GM18520 (cell line): ENCODE measurements at regions not wholly inside any gene's neighbourhood (a gene's known extent, or its start where the extent isn't known, plus 50 kb on each side); places are given as distances from the start of the nearest gene placed in this dataset.
"Not testable (repeated sequence)": the region's sequence is repeated elsewhere in the genome, so short reads cannot be mapped to it uniquely, and the experiment has no call there.

ENCODE experiments used
- ATAC-seq: cut with Tn5 transposase; IDR thresholded peaks from one replicate; pipeline ENCODE4 v1.9.1; 2021; ENCODE audit not compliant: unreplicated experiment

- not testable (repeated sequence) for ATAC-seq
Observed at GRCh38 chr2:18266699-18267098, 293.8 kb downstream of the RDH14 start.

- no peak for ATAC-seq
Observed at GRCh38 chr2:18265614-18266586, 294.6 kb downstream of the RDH14 start.

- ATAC-seq = no peak
Observed at GRCh38 chr2:18262601-18263000, 297.9 kb downstream of the RDH14 start.

DNA sequence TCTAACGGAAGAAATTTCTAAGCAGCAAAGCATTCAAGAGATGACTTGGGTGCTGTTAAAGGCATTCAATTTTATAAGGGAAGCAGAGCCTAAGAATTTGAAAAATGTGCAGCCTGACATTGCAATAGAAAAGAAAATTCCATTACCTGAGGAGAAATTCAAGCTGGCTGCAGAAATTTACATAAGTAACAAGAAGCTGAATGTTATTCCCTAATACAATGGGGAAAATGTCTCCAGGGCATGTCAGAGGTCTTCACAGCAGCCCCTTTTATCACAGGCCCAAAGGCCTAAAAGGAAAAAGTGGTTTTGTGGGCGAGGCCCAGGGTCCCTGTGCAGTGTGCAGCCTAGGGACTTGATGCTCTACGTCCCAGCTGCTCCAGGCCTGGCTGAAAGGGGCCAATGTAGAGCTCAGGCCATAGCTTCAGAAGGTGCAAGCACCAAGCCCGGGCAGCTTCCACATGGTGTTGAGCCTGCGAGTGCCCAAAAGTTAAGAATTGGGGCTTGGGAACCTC, 306.7 kb downstream of the RDH14 start:
- no peak for ATAC-seq

DNA sequence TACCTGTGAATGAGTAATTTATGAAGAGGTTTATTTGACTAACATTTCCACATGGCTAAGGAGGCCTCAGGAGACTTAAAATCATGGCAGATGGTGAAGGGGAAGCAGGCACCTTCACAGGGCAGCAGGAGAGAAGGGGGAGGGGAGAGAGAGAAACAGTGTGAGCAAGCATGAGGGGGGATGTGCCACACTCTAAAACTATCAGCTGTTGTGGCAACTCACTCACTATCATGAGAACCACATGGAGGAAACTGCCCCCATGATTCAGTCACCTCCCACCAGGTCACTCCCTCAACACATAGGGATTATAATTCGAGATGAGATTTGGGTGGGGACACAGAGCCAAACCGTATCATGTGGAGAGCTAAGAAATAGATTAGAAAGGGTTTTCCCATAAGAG, 309.0 kb downstream of the RDH14 start:
- no peak for ATAC-seq

DNA sequence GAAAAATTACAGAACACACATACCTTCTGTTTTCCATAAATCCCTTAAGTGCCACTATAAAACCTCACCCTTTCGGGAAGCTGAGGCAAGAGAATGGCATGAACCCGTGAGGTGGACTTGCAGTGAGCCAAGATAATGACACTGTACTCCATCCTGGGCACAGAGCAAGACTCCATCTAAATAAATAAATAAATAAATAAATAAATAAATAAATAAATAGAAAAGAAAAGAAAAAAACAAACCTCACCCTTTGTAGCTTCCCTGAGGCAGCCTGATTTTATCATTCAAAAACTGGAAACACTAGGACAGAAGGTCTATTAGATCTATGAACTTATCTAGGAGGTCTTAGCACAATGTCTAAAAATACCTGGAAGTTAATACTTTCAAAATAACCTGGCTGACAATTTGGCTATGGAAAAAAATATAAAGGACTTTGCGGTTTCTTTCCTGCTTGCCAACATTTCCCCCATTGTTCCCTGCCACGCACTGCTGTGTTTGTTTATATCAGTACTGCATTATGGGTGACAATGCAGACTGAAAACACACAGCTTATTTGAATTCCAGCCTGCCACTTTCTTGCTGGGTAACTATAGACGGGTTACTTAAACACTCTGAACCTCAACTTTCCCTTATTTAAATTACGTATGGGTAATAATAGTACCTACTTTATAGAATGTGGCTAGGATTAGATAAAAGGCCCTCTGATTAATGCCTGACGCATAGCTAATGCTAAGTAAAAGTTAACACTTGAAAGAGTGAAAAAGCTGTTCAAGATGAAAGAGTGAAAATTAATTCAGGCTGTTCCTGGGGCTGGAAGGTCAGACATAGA, 313.0 kb downstream of the RDH14 start:
- no peak for ATAC-seq

DNA sequence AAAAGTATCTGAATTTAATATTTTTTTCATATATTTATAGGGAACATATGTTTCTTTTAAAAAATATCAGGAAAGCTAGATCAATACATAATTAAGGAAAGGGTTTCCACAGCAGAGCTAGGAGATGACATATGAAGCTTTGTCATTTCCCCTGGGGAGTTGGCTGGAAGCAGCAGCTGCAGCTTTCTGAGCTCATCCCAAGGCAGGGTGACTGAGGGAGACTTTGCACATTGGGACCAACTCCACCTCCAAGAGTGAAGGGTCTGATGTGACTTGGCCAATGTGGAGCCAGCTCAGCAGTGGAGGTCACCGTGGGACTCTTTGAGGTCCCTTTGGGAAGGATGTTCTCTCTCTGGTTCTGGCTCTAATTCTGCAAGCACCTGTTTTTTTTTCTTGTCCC, 315.1 kb downstream of the RDH14 start:
- ATAC-seq = no peak

GRCh38 chr2:18244845-18245244, 315.6 kb downstream of the RDH14 start:
- no peak for ATAC-seq

DNA sequence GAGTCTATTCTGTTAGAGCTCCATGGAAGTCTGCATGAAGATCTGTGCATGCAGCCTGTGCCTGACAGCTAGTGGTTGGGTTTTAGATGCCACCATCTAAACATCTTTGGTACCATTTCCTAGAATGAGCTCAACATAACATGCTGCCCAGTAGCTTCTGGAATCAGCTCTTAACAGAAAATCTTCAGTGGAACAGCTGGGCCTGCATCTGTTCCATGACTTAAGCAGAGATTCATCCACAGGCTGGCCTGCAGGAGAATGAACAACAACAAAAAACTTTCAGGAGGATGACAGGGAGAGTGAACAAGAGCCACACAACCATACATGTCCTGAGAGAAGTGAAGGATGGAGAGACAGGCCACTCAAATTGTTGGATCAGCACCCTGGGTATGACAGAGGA, 316.6 kb downstream of the RDH14 start:
- no peak for ATAC-seq

DNA sequence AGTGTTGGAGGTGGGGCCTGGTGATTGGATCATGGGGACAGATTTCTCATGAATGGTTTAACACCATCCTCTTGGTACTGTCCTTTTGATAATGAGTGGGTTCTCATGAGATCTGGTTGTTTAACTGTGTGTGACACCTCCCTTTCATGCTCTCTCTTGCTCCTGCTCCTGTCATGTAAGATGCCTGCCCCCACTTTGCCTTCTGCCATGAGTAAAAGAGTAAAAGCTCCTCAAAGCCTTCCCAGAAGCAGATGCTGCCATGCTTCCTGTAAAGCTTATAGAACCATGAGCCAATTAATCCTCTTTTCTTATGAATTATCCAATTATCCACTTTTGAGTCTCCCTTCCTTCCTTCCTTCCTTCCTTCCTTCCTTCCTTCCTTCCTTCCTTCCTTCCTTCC, 317.7 kb downstream of the RDH14 start:
- no peak for ATAC-seq

GRCh38 chr2:18238209-18238608, 322.2 kb downstream of the RDH14 start:
- ATAC-seq = no peak

DNA sequence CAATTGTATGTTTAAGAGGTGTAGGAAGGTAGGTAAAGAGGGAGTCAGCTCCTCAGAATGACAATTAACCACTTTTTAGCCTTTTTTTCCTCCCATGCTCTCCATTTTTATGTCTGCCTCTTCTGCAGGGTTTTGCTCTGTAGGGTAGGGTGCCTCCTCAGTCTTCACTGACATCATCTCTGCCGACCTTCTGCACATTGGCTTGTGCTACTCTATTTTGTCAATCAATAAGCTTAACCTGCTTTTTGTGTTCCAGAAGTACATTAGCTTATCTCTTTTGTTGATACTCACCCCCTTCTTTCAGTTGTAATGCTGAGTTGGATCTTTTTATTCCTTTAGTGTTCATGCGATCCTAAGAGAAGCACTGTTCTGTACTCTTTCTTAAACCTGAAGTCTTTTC, 323.2 kb downstream of the RDH14 start:
- no peak for ATAC-seq

DNA sequence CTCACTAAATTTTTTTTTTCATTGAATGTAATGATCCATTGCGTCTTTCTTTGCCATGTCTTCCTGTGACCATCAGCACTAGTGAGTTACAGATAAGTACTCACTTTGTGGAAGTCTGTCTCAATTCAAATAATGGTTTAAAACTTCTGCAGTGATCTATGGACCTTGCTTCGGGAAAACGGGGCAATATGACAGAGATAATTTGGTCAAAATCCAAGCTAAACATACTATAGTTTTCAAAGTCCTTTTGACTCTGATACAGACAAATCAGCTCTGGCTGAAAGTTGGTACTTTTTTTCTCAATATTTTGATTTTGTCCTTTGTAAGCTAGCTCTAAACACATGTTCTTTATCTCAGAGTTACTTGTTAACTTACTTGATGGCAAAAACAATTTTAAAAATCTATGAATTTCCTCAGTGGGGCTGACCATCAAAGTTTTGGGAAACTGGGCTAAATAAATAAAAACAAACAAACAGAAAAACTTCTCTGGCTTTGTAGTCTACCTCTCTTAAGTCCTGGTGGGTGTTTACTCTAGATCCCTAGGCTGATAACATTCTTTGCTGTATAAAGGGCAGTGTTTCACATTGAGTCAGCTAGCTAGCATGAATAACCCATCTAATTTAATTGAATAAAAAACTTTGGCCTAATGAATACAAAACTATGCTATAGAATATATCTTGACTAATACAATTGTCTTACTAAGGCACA, 327.6 kb downstream of the RDH14 start:
- ATAC-seq = no peak

DNA sequence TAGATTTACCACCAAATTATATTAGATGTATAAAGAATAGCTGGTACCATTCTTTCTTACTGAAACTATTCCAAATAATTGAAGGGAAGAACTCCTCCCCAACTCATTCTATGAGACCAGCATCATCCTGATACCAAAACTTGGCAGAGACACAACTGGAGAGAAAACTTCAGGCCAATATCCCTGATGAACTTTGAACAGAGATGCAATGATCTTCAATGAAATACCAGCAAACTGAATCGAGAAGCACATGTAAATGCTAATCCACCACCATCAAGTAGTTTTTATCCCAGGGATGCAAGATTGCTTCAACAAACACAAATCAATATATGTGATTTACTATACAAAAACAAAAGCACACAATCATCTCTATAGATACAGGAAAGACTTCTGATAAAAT, 329.8 kb downstream of the RDH14 start:
- no peak for ATAC-seq

GRCh38 chr2:18219676-18220075, 340.8 kb downstream of the RDH14 start:
- no peak for ATAC-seq

- no peak for ATAC-seq
Observed at GRCh38 chr2:18218160-18218933, 339.9 kb downstream of the KCNS3 start.

DNA sequence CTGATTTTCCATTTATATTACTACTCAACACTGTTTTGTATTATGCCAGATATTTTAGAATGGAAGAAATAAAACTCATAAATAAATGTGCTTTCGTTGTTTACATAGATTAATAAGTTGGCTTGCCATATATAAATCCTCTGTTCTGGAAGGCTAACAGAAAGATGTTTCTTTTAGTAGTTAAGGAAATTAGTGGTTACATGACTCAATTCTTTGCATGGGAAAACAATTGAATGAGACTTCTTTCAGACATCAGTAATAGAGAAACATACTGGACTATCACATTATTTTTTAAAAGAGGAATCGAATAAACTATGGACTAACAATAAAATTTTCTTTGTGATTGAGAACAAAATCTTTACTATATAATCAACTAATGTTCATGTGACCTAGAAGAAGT, 336.5 kb downstream of the KCNS3 start:
- ATAC-seq = no peak

DNA sequence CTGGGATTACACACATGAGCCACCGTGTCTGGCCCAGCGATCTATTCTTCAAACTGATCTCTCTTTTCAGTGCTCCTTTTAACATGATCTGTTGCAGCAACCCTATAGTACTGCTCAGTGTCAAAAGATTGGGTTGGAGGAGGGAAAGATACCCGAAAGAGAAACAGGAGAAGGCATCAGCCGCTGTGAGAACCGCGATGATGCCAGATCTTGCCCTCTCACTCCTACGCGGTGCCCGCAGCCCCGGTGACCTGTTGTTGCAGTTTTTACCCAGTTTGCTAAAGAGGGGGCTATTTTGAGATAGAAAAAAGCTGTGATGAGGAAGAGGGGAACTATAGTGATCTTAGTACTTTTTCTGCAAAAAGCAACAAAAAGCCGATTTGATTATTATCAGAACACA, 335.5 kb downstream of the KCNS3 start:
- no peak for ATAC-seq

GRCh38 chr2:18209934-18210639, 331.6 kb downstream of the KCNS3 start:
- no peak for ATAC-seq

- no peak for ATAC-seq
Observed at GRCh38 chr2:18208956-18209355, 330.5 kb downstream of the KCNS3 start.
